AG10803 (cell line): ENCODE measurements at regions not wholly inside any gene's neighbourhood (a gene's known extent, or its start where the extent isn't known, plus 50 kb on each side); places are given as distances from the start of the nearest gene placed in this dataset.

Source experiments
- DNase-seq: peaks from one replicate; pipeline ENCODE4 v3.0.0; 2010; ENCODE audit warnings: low read depth
- H3K4me3 ChIP-seq: 2 replicates; pipeline ENCODE4 v1.5.1; 2011; ENCODE audit warnings: mild to moderate bottlenecking, low read length, control low read depth
- CTCF ChIP-seq: conservative IDR thresholded peaks from 2 replicates; pipeline ENCODE4 v1.5.1; 2011; ENCODE audit warnings: mild to moderate bottlenecking, low read length, control low read depth, inconsistent platforms

GRCh38 chr7:109259151-109259550 is 689.5 kb downstream of the DNAJB9 start:
- no peak overlapping the region for H3K4me3 ChIP-seq
- DNase-seq: no peak
- no peak for TF ChIP-seq CTCF

GRCh38 chr7:109261781-109262180 is 692.1 kb downstream of the DNAJB9 start:
- TF ChIP-seq CTCF: no peak
- H3K4me3 ChIP-seq: no peak overlapping the region
- no peak for DNase-seq

GRCh38 chr7:109266610-109267009 is 696.9 kb downstream of the DNAJB9 start:
- DNase-seq: no peak
- H3K4me3 ChIP-seq: no peak overlapping the region
- no peak for TF ChIP-seq CTCF

- no peak for DNase-seq
These were observed 706.7 kb downstream of the DNAJB9 start for GRCh38 chr7:109276348-109276747.

GRCh38 chr7:109282726-109283125 is 713.1 kb downstream of the DNAJB9 start:
- H3K4me3 ChIP-seq: no peak overlapping the region
- no peak for TF ChIP-seq CTCF
- DNase-seq: no peak

More at GRCh38 chr7:109276348-109276747, 706.7 kb downstream of the DNAJB9 start:
- no peak for TF ChIP-seq CTCF
- no peak overlapping the region for H3K4me3 ChIP-seq

GRCh38 chr7:109284943-109285342 is 715.3 kb downstream of the DNAJB9 start:
- no peak for TF ChIP-seq CTCF
- DNase-seq: no peak

GRCh38 chr7:109295158-109295557 is 725.5 kb downstream of the DNAJB9 start:
- H3K4me3 ChIP-seq: no peak overlapping the region
- TF ChIP-seq CTCF: no peak
- no peak for DNase-seq

More at GRCh38 chr7:109284943-109285342, 715.3 kb downstream of the DNAJB9 start:
- H3K4me3 ChIP-seq: no peak overlapping the region
